HEK293 (cell line): ENCODE measurements at regions not wholly inside any gene's neighbourhood (a gene's known extent, or its start where the extent isn't known, plus 50 kb on each side); places are given as distances from the start of the nearest gene placed in this dataset.

Experiments
- CTCF ChIP-seq: fragments of 450-650 bp; formaldehyde crosslinking; IDR thresholded peaks from 2 replicates; pipeline ENCODE4 v1.5.1; 2016; ENCODE audit warnings: missing biosample characterization, missing genetic modification characterization
- GLI4 ChIP-seq: fragments of 450-650 bp; formaldehyde crosslinking; IDR thresholded peaks from 2 replicates; pipeline ENCODE4 v1.5.1; 2016; ENCODE audit warnings: missing biosample characterization, missing genetic modification characterization
- HOXC10 ChIP-seq: sonication (generic); formaldehyde crosslinking; IDR thresholded peaks from 2 replicates; pipeline ENCODE4 v1.8.1; 2023; ENCODE audit warnings: mild to moderate bottlenecking, missing genetic modification reagents
- YY1 ChIP-seq: fragments of 450-650 bp; formaldehyde crosslinking; IDR thresholded peaks from 2 replicates; pipeline ENCODE4 v1.5.1; 2018; ENCODE audit warnings: missing biosample characterization, missing genetic modification characterization
- ZFP41 ChIP-seq: fragments of 450-650 bp; formaldehyde crosslinking; IDR thresholded peaks from 2 replicates; pipeline ENCODE4 v1.5.1; 2016; ENCODE audit warnings: missing biosample characterization, missing genetic modification characterization, borderline replicate concordance
- ZFP69B ChIP-seq: fragments of 450-650 bp; formaldehyde crosslinking; IDR thresholded peaks from 2 replicates; pipeline ENCODE4 v1.5.1; 2016; ENCODE audit warnings: missing biosample characterization, missing genetic modification characterization
- ZNF366 ChIP-seq: fragments of 450-650 bp; formaldehyde crosslinking; conservative IDR thresholded peaks from 2 replicates; pipeline ENCODE4 v1.5.1; 2016; ENCODE audit warnings: missing biosample characterization, missing genetic modification characterization
- ZNF473 ChIP-seq: fragments of 450-650 bp; formaldehyde crosslinking; IDR thresholded peaks from 2 replicates; pipeline ENCODE4 v1.5.1; 2017; ENCODE audit warnings: missing biosample characterization, missing genetic modification characterization
- ZNF596 ChIP-seq: fragments of 450-650 bp; IDR thresholded peaks from 2 replicates; pipeline ENCODE4 v1.5.0; 2018; ENCODE audit warnings: missing biosample characterization, mild to moderate bottlenecking, missing genetic modification characterization, moderate library complexity
- ZNF768 ChIP-seq: fragments of 450-650 bp; formaldehyde crosslinking; IDR thresholded peaks from 2 replicates; pipeline ENCODE4 v1.5.1; 2018; ENCODE audit warnings: missing biosample characterization, mild to moderate bottlenecking, missing genetic modification characterization
- ZNF830 ChIP-seq: fragments of 450-650 bp; IDR thresholded peaks from 2 replicates; pipeline ENCODE4 v1.5.0; 2018; ENCODE audit warnings: missing biosample characterization, missing genetic modification characterization, low read depth, mild to moderate bottlenecking, moderate library complexity
- TF ChIP-seq, protein P1 (sequence below): fragments of 450-650 bp; formaldehyde crosslinking; IDR thresholded peaks from 2 replicates; pipeline ENCODE4 v1.5.1; 2016; ENCODE audit warnings: missing biosample characterization, missing genetic modification characterization
- TF ChIP-seq, protein P2 (sequence below): fragments of 450-650 bp; formaldehyde crosslinking; IDR thresholded peaks from 2 replicates; pipeline ENCODE4 v1.5.1; 2016; ENCODE audit warnings: missing biosample characterization, missing genetic modification characterization

DNA sequence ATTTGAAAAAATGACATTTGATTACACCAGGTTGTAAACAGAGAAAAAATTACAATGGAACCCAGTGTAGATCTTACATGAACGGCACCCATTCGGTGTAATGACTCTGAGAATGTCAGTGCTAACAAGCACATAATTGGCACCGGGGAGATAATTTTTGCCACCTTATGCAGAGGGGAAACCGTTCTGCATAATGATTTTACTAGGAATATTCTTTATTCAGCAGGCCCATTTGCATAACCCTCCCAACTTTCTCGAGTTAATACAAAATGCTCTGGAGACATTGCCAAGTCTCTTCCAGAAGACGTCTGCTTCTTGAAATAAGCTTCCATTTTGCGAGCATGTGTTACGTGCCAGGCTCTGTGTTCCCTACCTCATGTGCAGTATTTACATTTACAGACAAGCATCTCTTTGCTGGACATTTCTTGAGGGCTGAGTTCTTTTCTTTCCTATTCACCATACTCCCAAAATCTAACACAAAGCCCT, 275.8 kb downstream of the MIAT start:
- TF ChIP-seq YY1 (tag by site-specific recombination) (no peak), ZNF473 (tag by site-specific recombination) (no peak), ZFP41 (tag by site-specific recombination) (no peak), ZNF366 (no peak), ZFP69B (no peak), CTCF (no peak), GLI4 (tag by site-specific recombination) (no peak), HOXC10 (CRISPR knock-in tag) (no peak), ZNF596 (tag by site-specific recombination) (no peak), ZNF768 (tag by site-specific recombination) (no peak), ZNF830 (tag by site-specific recombination) (no peak)
- TF ChIP-seq, protein P1, sequence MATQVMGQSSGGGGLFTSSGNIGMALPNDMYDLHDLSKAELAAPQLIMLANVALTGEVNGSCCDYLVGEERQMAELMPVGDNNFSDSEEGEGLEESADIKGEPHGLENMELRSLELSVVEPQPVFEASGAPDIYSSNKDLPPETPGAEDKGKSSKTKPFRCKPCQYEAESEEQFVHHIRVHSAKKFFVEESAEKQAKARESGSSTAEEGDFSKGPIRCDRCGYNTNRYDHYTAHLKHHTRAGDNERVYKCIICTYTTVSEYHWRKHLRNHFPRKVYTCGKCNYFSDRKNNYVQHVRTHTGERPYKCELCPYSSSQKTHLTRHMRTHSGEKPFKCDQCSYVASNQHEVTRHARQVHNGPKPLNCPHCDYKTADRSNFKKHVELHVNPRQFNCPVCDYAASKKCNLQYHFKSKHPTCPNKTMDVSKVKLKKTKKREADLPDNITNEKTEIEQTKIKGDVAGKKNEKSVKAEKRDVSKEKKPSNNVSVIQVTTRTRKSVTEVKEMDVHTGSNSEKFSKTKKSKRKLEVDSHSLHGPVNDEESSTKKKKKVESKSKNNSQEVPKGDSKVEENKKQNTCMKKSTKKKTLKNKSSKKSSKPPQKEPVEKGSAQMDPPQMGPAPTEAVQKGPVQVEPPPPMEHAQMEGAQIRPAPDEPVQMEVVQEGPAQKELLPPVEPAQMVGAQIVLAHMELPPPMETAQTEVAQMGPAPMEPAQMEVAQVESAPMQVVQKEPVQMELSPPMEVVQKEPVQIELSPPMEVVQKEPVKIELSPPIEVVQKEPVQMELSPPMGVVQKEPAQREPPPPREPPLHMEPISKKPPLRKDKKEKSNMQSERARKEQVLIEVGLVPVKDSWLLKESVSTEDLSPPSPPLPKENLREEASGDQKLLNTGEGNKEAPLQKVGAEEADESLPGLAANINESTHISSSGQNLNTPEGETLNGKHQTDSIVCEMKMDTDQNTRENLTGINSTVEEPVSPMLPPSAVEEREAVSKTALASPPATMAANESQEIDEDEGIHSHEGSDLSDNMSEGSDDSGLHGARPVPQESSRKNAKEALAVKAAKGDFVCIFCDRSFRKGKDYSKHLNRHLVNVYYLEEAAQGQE (tag by site-specific recombination), result no peak
- TF ChIP-seq, protein P2, sequence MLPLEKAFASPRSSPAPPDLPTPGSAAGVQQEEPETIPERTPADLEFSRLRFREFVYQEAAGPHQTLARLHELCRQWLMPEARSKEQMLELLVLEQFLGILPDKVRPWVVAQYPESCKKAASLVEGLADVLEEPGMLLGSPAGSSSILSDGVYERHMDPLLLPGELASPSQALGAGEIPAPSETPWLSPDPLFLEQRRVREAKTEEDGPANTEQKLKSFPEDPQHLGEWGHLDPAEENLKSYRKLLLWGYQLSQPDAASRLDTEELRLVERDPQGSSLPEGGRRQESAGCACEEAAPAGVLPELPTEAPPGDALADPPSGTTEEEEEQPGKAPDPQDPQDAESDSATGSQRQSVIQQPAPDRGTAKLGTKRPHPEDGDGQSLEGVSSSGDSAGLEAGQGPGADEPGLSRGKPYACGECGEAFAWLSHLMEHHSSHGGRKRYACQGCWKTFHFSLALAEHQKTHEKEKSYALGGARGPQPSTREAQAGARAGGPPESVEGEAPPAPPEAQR (tag by site-specific recombination), result no peak
